HG02623 (cell line): ENCODE measurements at regions not wholly inside any gene's neighbourhood (a gene's known extent, or its start where the extent isn't known, plus 50 kb on each side); places are given as distances from the start of the nearest gene placed in this dataset.
"Not testable (repeated sequence)": the region's sequence is repeated elsewhere in the genome, so short reads cannot be mapped to it uniquely, and the experiment has no call there.

Source experiments
- ATAC-seq: cut with Tn5 transposase; IDR thresholded peaks from one replicate; pipeline ENCODE4 v1.9.1; 2021; ENCODE audit warnings: moderate library complexity; ENCODE audit not compliant: unreplicated experiment

- no peak for ATAC-seq
Measured at GRCh38 chr2:185628985-185629384, 109.6 kb upstream of the FSIP2 start.

- no peak for ATAC-seq
Measured at GRCh38 chr2:185633621-185634020, 105.0 kb upstream of the FSIP2 start.

DNA sequence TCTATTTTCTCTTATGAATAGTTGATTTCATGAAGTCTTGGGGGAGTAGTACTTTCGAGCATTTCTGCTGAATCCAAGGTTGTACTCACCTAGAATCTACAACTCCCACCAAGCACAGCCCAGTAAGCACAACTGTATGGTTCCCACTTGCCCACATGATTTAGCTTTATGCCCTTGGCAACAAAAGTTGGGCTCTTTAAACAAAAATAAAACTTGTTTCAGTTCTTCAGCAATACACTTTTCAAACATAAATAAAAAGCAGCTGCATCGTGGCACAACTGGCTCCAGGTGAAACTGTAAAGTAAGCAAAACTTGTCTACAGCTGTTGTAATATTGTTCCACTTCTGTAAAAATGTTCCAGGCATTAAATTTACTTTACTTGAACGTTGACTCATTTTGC, 99.8 kb upstream of the FSIP2 start:
- no peak for ATAC-seq

GRCh38 chr2:185640588-185640987, 98.0 kb upstream of the FSIP2 start:
- no peak for ATAC-seq

- no peak for ATAC-seq
Measured at GRCh38 chr2:185643434-185643833, 95.2 kb upstream of the FSIP2 start.

DNA sequence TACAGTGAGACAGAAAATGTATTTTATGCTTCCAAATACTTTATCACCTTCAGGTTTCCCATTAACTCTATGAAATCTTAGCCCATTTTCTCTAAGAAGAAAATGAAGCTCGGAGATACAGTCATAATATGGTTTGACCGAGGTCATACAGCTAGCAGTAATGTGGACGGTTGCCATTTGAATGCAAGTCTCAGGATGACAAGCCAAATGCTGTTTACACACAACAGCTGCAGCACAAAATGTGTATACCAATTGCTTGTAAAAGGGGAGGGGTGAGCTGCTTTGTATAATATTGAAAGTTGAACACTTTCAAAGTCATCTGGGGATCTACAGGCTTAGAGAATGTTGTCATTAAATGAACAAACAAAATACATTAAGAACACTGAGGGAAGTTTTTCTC, 93.8 kb upstream of the FSIP2 start:
- peak; percentile 80 for ATAC-seq

- no peak for ATAC-seq
Measured at GRCh38 chr2:185645529-185645928, 93.1 kb upstream of the FSIP2 start.

DNA sequence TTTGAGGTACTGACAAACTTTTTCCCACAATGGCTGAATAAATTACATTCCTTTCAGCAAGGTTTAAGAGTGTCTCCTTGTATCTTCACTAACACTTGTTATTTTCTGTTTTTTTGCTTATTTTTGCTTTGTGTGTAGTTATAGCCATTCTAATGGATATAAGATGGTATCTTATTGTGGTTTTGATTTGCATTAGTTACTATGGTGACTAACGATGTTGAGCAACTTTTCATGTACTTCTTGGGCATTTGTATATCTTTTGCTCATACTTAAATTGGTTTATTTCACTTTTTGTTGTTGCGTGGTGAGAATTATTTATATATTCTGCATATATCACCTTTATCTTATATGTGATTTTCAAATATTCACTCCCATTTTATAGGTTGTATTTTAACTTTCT, 79.9 kb upstream of the FSIP2 start:
- ATAC-seq: no peak

DNA sequence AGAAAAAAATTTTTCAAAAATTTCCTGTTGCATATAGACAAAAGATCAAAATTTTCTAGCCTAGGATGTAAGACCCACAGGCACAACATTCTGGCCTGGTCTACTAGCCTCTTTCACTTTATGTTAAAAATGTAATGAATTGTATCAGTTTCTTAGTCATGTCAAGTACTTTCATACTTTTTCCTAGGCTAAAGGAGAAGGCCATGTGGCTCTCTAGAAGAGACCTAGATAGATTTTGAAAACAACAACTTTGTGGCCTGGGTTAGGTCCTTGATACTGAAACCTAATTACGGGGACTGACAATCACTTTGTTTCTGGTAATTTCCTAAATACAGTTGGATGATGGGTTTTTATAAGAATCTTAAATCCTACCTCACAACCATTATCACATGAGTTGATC, 74.8 kb upstream of the FSIP2 start:
- no peak for ATAC-seq

GRCh38 chr2:185664384-185664783, 74.2 kb upstream of the FSIP2 start:
- no peak for ATAC-seq

DNA sequence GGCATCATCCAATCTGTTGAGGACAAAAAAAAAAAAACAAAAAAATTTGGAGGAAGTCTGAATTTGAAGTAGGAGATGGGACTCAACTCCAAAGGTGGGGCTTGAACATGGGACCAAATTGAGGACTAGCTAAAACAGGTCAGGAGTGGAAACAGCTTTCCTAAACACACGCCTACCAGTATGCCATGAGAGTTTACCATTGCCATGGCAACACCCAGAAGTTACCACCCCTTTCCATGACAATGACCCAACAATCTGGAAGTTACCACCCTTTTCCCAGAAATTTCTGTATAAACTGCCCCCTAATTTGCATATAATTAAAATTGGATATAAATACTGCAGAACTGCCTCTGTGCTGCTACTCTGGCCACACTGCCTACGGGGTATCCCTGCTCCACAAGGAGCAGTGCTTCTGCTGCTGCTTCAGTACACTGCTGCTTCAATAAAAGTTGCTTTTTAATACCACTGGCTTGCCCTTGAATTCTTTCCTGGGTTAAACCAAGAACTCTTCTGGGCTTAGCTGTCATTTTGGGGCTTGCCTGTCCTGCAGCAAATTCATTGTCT, 73.3 kb upstream of the FSIP2 start:
- ATAC-seq: no peak

GRCh38 chr2:185667452-185667851, 71.2 kb upstream of the FSIP2 start:
- ATAC-seq: no peak

DNA sequence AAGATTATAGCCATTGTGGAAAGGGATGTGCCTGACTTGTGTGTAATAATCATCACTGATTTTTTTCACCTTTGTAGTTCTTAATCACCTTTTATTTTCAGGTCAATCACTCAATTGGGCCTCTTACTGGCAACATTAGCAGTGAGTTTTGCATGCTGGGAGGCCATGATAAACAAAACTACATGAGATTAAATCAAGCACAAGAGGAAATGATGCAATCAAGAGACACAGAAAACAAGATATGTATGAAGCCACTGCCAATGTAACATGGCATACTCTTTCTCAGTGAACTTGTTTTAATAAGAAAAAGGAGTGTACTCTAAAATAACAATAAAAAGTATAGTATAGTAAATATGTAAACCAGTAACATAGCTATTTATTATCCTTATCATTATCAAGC, 69.9 kb upstream of the FSIP2 start:
- no peak for ATAC-seq

GRCh38 chr2:185674232-185674631, 64.4 kb upstream of the FSIP2 start:
- ATAC-seq: no peak

GRCh38 chr2:185676316-185676715, 62.3 kb upstream of the FSIP2 start:
- ATAC-seq: no peak

- ATAC-seq: not testable (repeated sequence)
Measured at GRCh38 chr2:185687001-185687400, 51.6 kb upstream of the FSIP2 start.

DNA sequence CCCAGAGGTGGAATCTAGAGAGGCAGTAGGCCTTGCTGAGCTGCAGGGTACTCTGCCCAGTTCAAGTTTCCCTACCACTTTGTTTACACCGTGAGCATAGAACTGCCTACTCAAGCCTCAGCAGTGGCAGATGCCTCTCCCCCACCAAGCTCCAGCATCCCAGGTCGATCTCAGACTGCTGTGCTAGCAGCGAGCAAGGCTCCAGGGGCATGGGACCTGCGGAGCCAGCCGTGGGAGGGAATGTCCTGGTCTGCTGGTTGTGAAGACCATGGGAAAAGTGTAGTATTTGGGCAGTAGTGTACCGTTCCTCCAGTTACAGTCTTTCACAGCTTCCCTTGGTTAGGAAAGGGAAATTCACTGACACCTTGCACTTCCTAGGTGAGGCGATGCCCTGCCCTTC, 50.6 kb upstream of the FSIP2 start:
- no peak for ATAC-seq
